HG02678 (cell line): ENCODE measurements at regions not wholly inside any gene's neighbourhood (a gene's known extent, or its start where the extent isn't known, plus 50 kb on each side); places are given as distances from the start of the nearest gene placed in this dataset.
"Not testable (repeated sequence)": the region's sequence is repeated elsewhere in the genome, so short reads cannot be mapped to it uniquely, and the experiment has no call there.

Experiments
- ATAC-seq: cut with Tn5 transposase; IDR thresholded peaks from one replicate; pipeline ENCODE4 v1.9.1; 2021; ENCODE audit warnings: mild to moderate bottlenecking, moderate library complexity; ENCODE audit not compliant: unreplicated experiment

GRCh38 chr7:114084472-114085312 is 165.9 kb upstream of the PPP1R3A start:
- ATAC-seq: peak; percentile 25

- ATAC-seq: no peak
These were observed 165.2 kb upstream of the PPP1R3A start for GRCh38 chr7:114084002-114084471.

- ATAC-seq: no peak
These were observed 164.6 kb upstream of the PPP1R3A start for GRCh38 chr7:114083166-114084001.

GRCh38 chr7:114082642-114083165 is 163.9 kb upstream of the PPP1R3A start:
- ATAC-seq: no peak

- no peak for ATAC-seq
These were observed 163.0 kb upstream of the PPP1R3A start for GRCh38 chr7:114081606-114082425.

- not testable (repeated sequence) for ATAC-seq
These were observed 158.3 kb upstream of the PPP1R3A start for GRCh38 chr7:114077158-114077524.

GRCh38 chr7:114076392-114077157 is 157.8 kb upstream of the PPP1R3A start:
- not testable (repeated sequence) for ATAC-seq

GRCh38 chr7:114073701-114074100 is 154.9 kb upstream of the PPP1R3A start:
- ATAC-seq: no peak

- ATAC-seq: no peak
These were observed 151.4 kb upstream of the PPP1R3A start for GRCh38 chr7:114070246-114070645.

- ATAC-seq: no peak
These were observed 144.0 kb upstream of the PPP1R3A start for GRCh38 chr7:114062810-114063209.

GRCh38 chr7:114051871-114052331 is 133.1 kb upstream of the PPP1R3A start:
- ATAC-seq: peak; percentile 89

GRCh38 chr7:114050571-114050970 is 131.8 kb upstream of the PPP1R3A start:
- ATAC-seq: no peak

GRCh38 chr7:114048386-114049235 is 129.8 kb upstream of the PPP1R3A start:
- ATAC-seq: peak; percentile 43

- no peak for ATAC-seq
These were observed 129.1 kb upstream of the PPP1R3A start for GRCh38 chr7:114047889-114048288.

GRCh38 chr7:114033475-114033874 is 114.7 kb upstream of the PPP1R3A start:
- no peak for ATAC-seq

- peak; percentile 77 for ATAC-seq
These were observed 107.8 kb upstream of the PPP1R3A start for GRCh38 chr7:114026486-114027089.

- ATAC-seq: no peak
These were observed 102.3 kb upstream of the PPP1R3A start for GRCh38 chr7:114021135-114021534.

- ATAC-seq: no peak
These were observed 89.9 kb upstream of the PPP1R3A start for GRCh38 chr7:114008696-114009095.
